Lower leg skin (tissue), 3 donors: ENCODE measurements at regions not wholly inside any gene's neighbourhood (a gene's known extent, or its start where the extent isn't known, plus 50 kb on each side); places are given as distances from the start of the nearest gene placed in this dataset.

ENCODE experiments used
- CTCF ChIP-seq, 3 donors: fragments of 450-650 bp; IDR thresholded peaks; one replicate each; pipeline ENCODE4 v1.5.1; 2016; ENCODE audit warnings: antibody characterized with exemption in 3 of 3, mild to moderate bottlenecking in 3 of 3, moderate library complexity in 2 of 3
- POLR2A ChIP-seq, 2 donors: fragments of 450-650 bp; IDR thresholded peaks; one replicate each; pipeline ENCODE4 v1.6.1; 2016 to 2017; ENCODE audit warnings: antibody characterized with exemption in 2 of 2, mild to moderate bottlenecking in 1 of 2, moderate library complexity in 1 of 2

- TF ChIP-seq CTCF (IDR thresholded peaks at IDR 0.05) (no peak), POLR2A (IDR thresholded peaks at IDR 0.05) (no peak)
Observed at GRCh38 chr10:121405096-121405495, 193.1 kb downstream of the FGFR2 start.
